H9 (cell line): ENCODE measurements at regions not wholly inside any gene's neighbourhood (a gene's known extent, or its start where the extent isn't known, plus 50 kb on each side); places are given as distances from the start of the nearest gene placed in this dataset.

Experiments used
- DNase-seq: peaks from one replicate; pipeline ENCODE4 v3.0.0-alpha.2; 2017
- H2AFZ ChIP-seq: one replicate; pipeline ENCODE4 v1.6.1; 2013; ENCODE audit warnings: mild to moderate bottlenecking, low read length, control low read depth, moderate library complexity
- H2AK5ac ChIP-seq: 2 replicates; pipeline ENCODE4 v1.6.1; 2013; ENCODE audit warnings: low read length, control low read depth, mixed read lengths; ENCODE audit not compliant: insufficient read length
- H2BK120ac ChIP-seq: one replicate; pipeline ENCODE4 v1.6.1; 2013; ENCODE audit warnings: low read depth, mild to moderate bottlenecking, low read length, control low read depth, inconsistent platforms; ENCODE audit not compliant: poor library complexity, severe bottlenecking
- H2BK12ac ChIP-seq: 2 replicates; pipeline ENCODE4 v1.6.1; 2013; ENCODE audit warnings: low read length, control low read depth, mixed read lengths, low read depth; ENCODE audit not compliant: insufficient read length
- H2BK15ac ChIP-seq: 2 replicates; pipeline ENCODE4 v1.6.1; 2013; ENCODE audit warnings: low read depth, low read length, control low read depth
- H2BK20ac ChIP-seq: one replicate; pipeline ENCODE4 v1.6.1; 2013; ENCODE audit warnings: low read depth, mild to moderate bottlenecking, low read length, control low read depth, inconsistent platforms; ENCODE audit not compliant: poor library complexity, severe bottlenecking
- H2BK5ac ChIP-seq: 2 replicates; pipeline ENCODE4 v1.6.1; 2013; ENCODE audit warnings: low read length, control low read depth, mixed read lengths; ENCODE audit not compliant: insufficient read length
- H3K14ac ChIP-seq: 2 replicates; pipeline ENCODE4 v1.6.1; 2013; ENCODE audit warnings: low read length, control low read depth; ENCODE audit not compliant: insufficient read depth
- H3K18ac ChIP-seq: 2 replicates; pipeline ENCODE4 v1.6.1; 2013; ENCODE audit warnings: low read depth, mild to moderate bottlenecking, mixed read lengths, low read length, control low read depth; ENCODE audit not compliant: insufficient read length
- H3K23ac ChIP-seq: 2 replicates; pipeline ENCODE4 v1.6.1; 2013; ENCODE audit warnings: low read length, control low read depth, mixed read lengths, low read depth; ENCODE audit not compliant: insufficient read length
- H3K23me2 ChIP-seq: 2 replicates; pipeline ENCODE4 v1.6.1; 2013; ENCODE audit warnings: low read depth, mild to moderate bottlenecking, mixed read lengths, low read length, control low read depth; ENCODE audit not compliant: insufficient read length, poor library complexity, severe bottlenecking
- H3K27ac ChIP-seq: 2 replicates; pipeline ENCODE4 v1.5.1; 2013; ENCODE audit warnings: low read length, control low read depth, mixed read lengths, low read depth; ENCODE audit not compliant: insufficient read length
- H3K27me3 ChIP-seq: 2 replicates; pipeline ENCODE4 v1.6.1; 2013; ENCODE audit warnings: low read length, control low read depth, inconsistent platforms; ENCODE audit not compliant: insufficient read depth
- H3K4ac ChIP-seq: 2 replicates; pipeline ENCODE4 v1.6.1; 2013; ENCODE audit warnings: low read depth, mild to moderate bottlenecking, control low read depth, inconsistent platforms, low read length, moderate library complexity
- H3K4me1 ChIP-seq: 2 replicates; pipeline ENCODE4 v1.6.1; 2013; ENCODE audit warnings: low read length, control low read depth, inconsistent platforms; ENCODE audit not compliant: insufficient read depth
- H3K4me2 ChIP-seq: 2 replicates; pipeline ENCODE4 v1.6.1; 2013; ENCODE audit warnings: low read length, control low read depth, mixed read lengths; ENCODE audit not compliant: insufficient read length, insufficient read depth
- H3K56ac ChIP-seq: 2 replicates; pipeline ENCODE4 v1.6.1; 2013; ENCODE audit warnings: low read depth, mild to moderate bottlenecking, mixed read lengths, low read length, control low read depth; ENCODE audit not compliant: insufficient read length
- H3K79me1 ChIP-seq: 2 replicates; pipeline ENCODE4 v1.6.1; 2013; ENCODE audit warnings: low read depth, mild to moderate bottlenecking, moderate library complexity, low read length, control low read depth, inconsistent platforms; ENCODE audit not compliant: insufficient read depth, poor library complexity, severe bottlenecking
- H3K79me2 ChIP-seq: 2 replicates; pipeline ENCODE4 v1.6.1; 2013; ENCODE audit warnings: low read length, control low read depth, inconsistent platforms; ENCODE audit not compliant: insufficient read depth
- H3K9ac ChIP-seq: 2 replicates; pipeline ENCODE4 v1.6.1; 2013; ENCODE audit warnings: low read length, control low read depth, mixed read lengths; ENCODE audit not compliant: insufficient read length; ENCODE audit errors: extremely low read depth
- H3K9me3 ChIP-seq: one replicate; pipeline ENCODE4 v1.6.1; 2013; ENCODE audit warnings: low read depth, low read length, inconsistent platforms; ENCODE audit not compliant: control insufficient read depth
- H3T11ph ChIP-seq: one replicate; pipeline ENCODE4 v1.6.1; 2013; ENCODE audit warnings: mild to moderate bottlenecking, low read length, control low read depth, inconsistent platforms
- H4K20me1 ChIP-seq: one replicate; pipeline ENCODE4 v1.6.1; 2013; ENCODE audit not compliant: control insufficient read depth, insufficient read length, insufficient read depth
- H4K5ac ChIP-seq: 2 replicates; pipeline ENCODE4 v1.6.1; 2013; ENCODE audit warnings: low read depth, mild to moderate bottlenecking, mixed read lengths, low read length, control low read depth; ENCODE audit not compliant: insufficient read length
- H4K8ac ChIP-seq: replicated peaks from 2 replicates; pipeline ENCODE4 v1.6.1; 2013; ENCODE audit warnings: low read length, control low read depth, mixed read lengths, low read depth; ENCODE audit not compliant: insufficient read length
- H4K91ac ChIP-seq: 2 replicates; pipeline ENCODE4 v1.6.1; 2013; ENCODE audit warnings: low read depth, mild to moderate bottlenecking, moderate library complexity, mixed read lengths, low read length, control low read depth; ENCODE audit not compliant: insufficient read length
- H3K27ac Mint-ChIP-seq, 3 experiments: 2 replicates in 2 of 3; 3 replicates in 1 of 3; pipeline ENCODE4 v1.8.0; 2020 to 2021; ENCODE audit warnings: mixed read lengths in 3 of 3, mild to moderate bottlenecking in 1 of 3, moderate library complexity in 1 of 3
- H3K27me3 Mint-ChIP-seq: 2 replicates; pipeline ENCODE4 v1.8.0; 2021; ENCODE audit warnings: low read depth, mild to moderate bottlenecking, moderate library complexity, mixed read lengths
- H3K36me3 Mint-ChIP-seq, 3 experiments: 2 replicates in 2 of 3; 3 replicates in 1 of 3; pipeline ENCODE4 v1.8.0; 2020 to 2021; ENCODE audit warnings: low read depth in 3 of 3, mixed read lengths in 3 of 3; ENCODE audit not compliant: insufficient read depth in 1 of 3
- H3K4me1 Mint-ChIP-seq, 2 experiments: 2 replicates each; pipeline ENCODE4 v1.8.0; 2020; ENCODE audit warnings: mixed read lengths in 2 of 2
- H3K4me3 Mint-ChIP-seq, 2 experiments: 2 replicates in 1 of 2; 3 replicates in 1 of 2; pipeline ENCODE4 v1.8.0; 2020 to 2021; ENCODE audit warnings: mild to moderate bottlenecking in 2 of 2, mixed read lengths in 2 of 2, moderate library complexity in 1 of 2
- H3K9me3 Mint-ChIP-seq, 2 experiments: 2 replicates in 1 of 2; 3 replicates in 1 of 2; pipeline ENCODE4 v1.8.0; 2020; ENCODE audit warnings: mild to moderate bottlenecking in 2 of 2, mixed read lengths in 2 of 2, moderate library complexity in 1 of 2
- CTCF ChIP-seq: fragments of 200-600 bp; sonication (generic); conservative IDR thresholded peaks from 3 replicates; pipeline ENCODE4 v1.8.0; 2021; ENCODE audit warnings: antibody characterized with exemption, mild to moderate bottlenecking
- WGBS: extraction: QIAGEN DNeasy Blood & Tissue Kit; methylation state at CpG from one replicate; pipeline ENCODE4 v1.1.7; 2013; ENCODE audit warnings: missing lambda C conversion rate, low lambda C conversion rate, mixed read lengths; ENCODE audit not compliant: insufficient read length; ENCODE audit errors: extremely low coverage; 5-methylcytosine and 5-hydroxymethylcytosine counted together

GRCh38 chr4:3710451-3711182, 55.6 kb upstream of the ADRA2C start:
- H2BK12ac ChIP-seq, result no peak overlapping the region
- no peaks in the 10 kb centered on the region for H3K79me1 ChIP-seq
- no peak overlapping the region for H2AK5ac ChIP-seq
- H3K4ac ChIP-seq, result no peak overlapping the region
- no peaks in the 10 kb centered on the region for H3K9me3 ChIP-seq
- no peak overlapping the region for H3K18ac ChIP-seq
- no peak overlapping the region for H2BK15ac ChIP-seq
- no peak overlapping the region for H3K27ac ChIP-seq
- no peaks in the 10 kb centered on the region for H3K27me3 ChIP-seq
- no peaks in the 10 kb centered on the region for H3K9me3 Mint-ChIP-seq
- no peak for TF ChIP-seq CTCF
- no peak overlapping the region for H3K4me2 ChIP-seq
- H4K91ac ChIP-seq, result no peak overlapping the region
- H2BK20ac ChIP-seq, result no peak overlapping the region
- H3K4me1 ChIP-seq, result no peaks in the 10 kb centered on the region
- no peak overlapping the region for H3K56ac ChIP-seq
- no peak overlapping the region for H2AFZ ChIP-seq
- peaks cover 4 to 10% of the 10 kb centered on the region in 2 experiments; a peak in 3 of 4 replicates for H3K4me1 Mint-ChIP-seq
- no peaks in the 10 kb centered on the region for H3K36me3 Mint-ChIP-seq
- H3K9ac ChIP-seq, result no peak overlapping the region
- H3K4me3 Mint-ChIP-seq, result no peak overlapping the region
- no peak overlapping the region for H4K5ac ChIP-seq
- H3K27ac Mint-ChIP-seq, result no peak overlapping the region
- WGBS, result no CpG with 5 or more reads among the region's 24 CpGs
- H4K8ac ChIP-seq, result no peak overlapping the region
- H2BK5ac ChIP-seq, result no peak overlapping the region
- no peaks in the 10 kb centered on the region for H3K23me2 ChIP-seq
- H3T11ph ChIP-seq, result no peak overlapping the region
- H3K27me3 Mint-ChIP-seq, result peaks cover 11% of the 10 kb centered on the region
- no peaks in the 10 kb centered on the region for H3K79me2 ChIP-seq
- H3K14ac ChIP-seq, result no peak overlapping the region; the same call in 1 of the 2 replicates
- H3K23ac ChIP-seq, result no peak overlapping the region
- no peak for DNase-seq
- H4K20me1 ChIP-seq, result no peaks in the 10 kb centered on the region
- H2BK120ac ChIP-seq, result no peak overlapping the region
